Astrocyte of the hippocampus (primary cell): ENCODE measurements at regions not wholly inside any gene's neighbourhood (a gene's known extent, or its start where the extent isn't known, plus 50 kb on each side); places are given as distances from the start of the nearest gene placed in this dataset.
"Not testable (repeated sequence)": the region's sequence is repeated elsewhere in the genome, so short reads cannot be mapped to it uniquely, and the experiment has no call there.

ENCODE experiments used
- DNase-seq: peaks from one replicate; pipeline ENCODE4 v3.0.0; 2011; ENCODE audit warnings: low read depth, low spot score

DNA sequence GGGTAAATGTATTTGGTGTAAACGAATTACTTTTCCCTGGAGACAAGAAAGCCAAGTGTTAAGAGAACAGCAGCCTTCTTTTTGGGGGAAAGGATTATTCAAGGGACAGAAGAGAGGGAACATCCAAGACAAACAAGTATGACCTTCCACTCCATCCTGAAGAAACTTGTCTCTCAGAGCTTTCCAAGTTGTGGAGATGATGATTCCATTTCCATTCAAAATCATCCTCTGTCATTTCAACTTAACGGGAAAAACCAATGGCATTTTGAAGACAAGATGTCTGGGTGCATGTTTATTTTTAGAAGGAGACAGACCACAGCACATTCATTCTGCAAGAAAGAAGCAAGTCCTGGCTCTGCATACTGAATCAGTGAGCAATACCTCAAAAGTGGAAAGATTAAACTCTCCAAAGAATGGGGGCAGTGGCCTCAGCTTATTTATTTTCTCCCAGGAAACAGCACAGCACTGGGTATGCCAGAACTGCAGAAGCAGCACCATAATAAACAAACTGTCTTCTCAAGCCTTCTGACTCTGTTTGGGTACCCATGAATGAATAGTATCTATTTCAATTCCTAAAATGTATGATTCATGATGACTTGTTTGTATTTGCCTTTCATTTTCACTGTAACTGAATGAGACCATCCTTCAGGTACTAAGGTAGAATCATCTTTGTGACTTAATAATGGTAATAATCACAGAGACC, 541.0 kb downstream of the RFC3 start:
- peak; percentile 80 for DNase-seq

DNA sequence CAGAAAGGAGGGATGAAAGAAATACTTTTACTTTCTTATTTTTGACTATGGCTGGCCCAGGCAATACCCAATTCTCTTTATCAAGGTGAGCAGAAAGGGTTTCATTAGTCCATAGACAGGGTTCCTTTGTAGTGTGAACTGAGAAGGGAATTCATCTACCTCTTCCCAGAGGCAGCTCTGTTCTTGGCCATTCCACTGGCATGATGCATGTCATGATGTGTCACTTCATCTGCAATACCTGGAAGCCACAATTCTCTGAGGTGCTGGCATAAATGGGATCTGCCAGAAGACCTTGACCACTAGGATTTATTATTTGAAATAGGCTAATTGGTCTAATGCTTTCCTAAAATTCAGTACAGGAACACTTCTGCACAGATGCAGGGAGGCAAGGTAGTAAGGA, 542.8 kb downstream of the RFC3 start:
- no peak for DNase-seq

DNA sequence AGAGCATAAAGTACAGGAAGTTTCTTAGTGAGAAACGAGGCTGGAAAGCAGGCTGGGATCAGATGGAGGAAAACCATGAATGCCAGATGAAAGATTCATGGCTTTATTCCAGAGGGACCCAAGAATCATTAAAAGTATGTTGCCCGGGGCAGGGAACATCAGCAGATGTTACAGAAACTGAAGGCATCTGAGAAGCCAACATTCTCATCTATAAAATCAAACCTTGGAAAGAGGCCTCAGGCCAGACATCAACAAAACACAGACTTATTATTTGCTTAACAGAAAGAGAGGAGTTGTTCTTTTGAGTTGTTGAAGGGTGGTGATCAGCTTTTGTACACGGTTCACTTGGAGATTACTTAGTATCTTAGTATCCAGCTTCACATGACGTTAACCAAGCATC, 543.6 kb downstream of the RFC3 start:
- DNase-seq = no peak

DNA sequence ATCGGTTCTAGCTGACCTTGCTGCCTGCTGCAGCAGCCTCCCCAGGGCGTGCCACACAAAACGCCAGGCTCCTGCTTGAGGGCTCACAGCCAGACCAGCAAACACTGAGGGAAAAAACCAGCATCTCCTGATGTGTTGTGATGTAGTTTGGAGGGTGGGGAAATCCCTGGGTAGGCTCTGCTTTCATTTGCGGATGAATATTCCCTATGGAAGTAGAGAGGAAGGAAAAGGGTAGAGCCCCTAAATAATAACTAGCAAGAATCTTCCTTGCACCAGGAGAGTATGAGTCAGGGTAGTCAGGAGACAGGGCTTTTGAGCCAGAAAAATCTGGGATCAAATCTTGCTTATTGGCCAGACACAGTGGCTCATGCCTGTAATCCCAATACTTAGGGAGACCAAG, 545.3 kb downstream of the RFC3 start:
- DNase-seq = no peak

DNA sequence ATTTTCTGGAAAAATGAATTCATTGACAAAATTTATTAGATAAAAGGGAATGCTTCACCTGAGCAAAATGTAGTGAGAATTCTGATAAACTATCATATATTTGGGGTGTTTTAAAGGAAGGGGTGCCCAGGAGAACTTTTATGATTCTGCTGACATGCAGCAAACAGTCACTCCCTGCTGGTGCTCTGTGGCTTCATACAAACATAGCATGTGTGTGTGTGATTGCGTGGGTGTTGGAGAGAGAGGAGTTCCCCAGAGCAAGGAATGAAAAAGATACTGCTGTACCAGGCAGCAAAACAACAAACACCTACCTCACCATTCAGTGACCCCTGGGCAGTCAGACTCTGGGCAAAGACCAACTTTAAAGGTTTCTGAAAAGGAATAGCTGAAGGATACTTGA, 546.7 kb downstream of the RFC3 start:
- DNase-seq = no peak

DNA sequence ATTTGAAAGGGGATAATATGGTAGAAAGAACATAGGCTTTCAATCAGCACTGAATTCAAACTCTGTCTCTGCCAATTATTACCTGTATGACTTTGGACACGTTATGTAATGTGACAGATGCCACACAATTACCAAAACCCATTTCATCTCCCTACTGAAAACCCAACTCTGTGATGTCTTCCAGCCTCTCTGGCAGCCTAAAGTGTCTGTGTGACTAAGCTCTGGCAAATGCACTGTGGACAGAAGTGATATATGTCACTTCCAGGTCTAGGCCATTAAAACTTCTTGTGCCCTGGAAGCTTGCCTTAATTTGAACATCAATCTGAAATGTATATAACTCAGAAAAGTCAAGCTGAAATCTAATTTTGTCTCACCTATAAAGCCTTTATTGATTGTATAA, 552.0 kb downstream of the RFC3 start:
- no peak for DNase-seq

DNA sequence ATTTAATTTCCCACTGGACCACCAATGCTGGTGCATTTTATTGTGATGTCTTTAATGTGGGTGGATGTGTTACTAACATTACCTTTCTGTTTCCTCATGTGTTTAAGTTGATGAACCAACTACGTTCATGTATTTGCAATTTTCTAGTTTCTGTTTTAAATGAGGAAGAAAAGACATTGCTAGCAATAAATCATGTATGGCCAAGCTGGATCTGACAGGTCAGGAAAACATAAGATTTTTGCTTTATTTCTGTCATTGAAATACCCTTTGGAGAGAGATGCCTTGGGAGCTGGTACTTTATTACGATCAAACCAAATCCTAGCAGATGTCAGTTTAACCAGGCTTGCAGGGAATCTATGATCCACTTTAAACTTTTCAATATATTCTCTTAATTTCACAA, 553.2 kb downstream of the RFC3 start:
- no peak for DNase-seq

DNA sequence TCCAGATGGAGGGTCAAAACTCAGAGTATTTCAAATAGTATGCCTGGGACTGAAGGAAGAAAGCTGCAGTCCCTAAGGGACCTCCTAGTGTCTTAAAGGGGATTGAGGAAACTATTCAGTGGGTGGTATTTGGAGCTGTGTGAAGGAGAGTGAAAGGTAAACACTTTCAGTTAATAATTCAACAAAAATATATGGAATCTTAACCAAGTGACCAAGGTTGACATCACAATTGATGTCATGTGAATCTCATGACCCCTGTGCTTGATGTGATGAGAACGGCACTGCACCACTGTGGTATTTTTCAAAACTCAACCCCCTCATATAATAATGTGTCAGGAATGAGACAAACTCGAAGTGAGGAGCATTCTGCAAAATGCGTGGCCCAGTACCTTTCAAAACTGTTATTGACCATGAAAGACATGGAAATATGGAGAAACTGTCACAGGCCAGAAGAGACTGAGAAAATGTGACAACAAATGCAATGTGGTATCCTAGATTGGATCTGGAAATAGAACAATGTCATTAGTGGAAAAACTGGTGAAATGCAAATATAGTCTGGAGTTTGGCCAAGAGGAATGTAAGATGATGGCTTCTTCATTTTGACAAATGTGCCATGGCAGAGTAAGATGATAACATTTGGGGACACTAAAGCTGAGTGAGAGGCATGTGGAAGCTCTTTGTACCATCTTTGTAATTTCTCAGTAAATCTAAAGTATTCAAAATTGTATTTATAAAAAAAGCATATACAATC, 553.9 kb downstream of the RFC3 start:
- DNase-seq = no peak

DNA sequence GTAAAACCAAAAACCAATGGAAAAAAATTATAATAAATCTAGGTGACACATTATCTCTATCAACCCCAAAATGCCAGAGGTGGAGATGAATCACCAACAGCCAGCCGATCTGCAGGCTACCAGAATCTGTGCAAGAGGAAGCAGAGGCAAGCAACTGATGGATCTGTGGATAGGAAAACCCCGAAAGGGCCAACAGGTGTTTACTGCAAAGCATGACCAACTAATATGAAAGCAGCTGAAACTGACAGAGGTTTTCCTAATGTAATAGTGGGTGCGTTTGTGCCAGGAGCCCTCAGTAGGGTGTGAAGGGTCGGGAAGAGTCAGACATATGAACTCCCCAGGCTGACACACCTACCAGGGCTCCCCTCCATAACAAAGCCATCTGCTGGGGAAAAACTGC, 554.6 kb downstream of the RFC3 start:
- DNase-seq = no peak

DNA sequence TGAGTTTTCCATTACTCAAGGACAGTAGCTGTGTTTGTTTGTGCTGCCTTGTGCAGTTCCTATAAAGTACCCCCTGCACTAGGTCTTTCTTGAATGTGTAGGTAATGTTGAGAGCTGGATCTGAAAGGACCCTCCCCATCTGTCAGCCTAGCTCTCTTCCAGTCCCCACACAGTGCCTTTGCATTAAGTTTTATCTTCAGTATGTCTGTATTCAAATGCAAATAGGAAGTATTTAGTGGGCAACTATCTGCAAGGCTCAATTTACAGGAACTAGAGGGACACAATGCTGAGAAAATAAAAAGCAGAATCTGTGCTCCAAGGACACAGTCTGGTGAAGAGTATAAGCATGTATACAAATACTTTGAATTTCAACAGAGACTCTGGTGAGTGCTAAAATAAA, 558.5 kb downstream of the RFC3 start:
- DNase-seq = no peak

DNA sequence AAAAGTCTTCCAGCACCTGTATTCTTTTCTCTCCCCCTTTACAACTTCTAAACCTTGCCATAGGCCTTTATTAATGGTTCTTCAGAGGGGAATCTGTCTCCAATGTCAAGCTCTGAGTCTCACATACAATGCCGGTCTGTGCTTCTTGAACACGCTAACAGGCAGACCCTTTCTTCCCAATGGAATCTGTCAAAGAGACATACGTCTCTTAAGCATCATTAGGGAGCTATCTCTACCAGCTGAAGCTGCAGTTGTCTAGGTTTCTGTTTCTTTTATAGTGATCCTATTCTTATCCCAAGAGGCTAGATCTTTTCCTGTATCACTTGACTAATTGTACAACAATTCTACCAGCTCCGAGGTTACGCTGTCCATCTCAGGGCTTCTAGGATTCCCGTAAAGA, 560.8 kb upstream of the NBEA start:
- DNase-seq = no peak

DNA sequence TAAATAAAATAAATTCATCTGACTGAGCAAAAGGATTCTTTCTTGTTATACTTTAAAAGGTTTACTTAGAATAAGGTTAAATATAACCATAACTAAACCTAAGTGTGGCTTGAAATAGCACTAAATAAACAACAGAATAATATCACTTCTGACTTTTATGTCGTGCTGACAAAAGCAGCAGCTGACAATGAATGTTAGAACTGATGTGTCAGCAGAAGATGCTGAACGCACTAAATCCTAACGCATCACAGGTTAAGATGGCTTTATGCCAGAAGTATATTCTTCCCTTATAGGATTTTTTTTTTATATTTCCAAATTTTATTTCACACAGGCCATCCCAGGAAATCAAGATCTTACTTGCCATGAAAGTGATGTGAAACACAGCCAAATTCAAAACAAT, 558.3 kb upstream of the NBEA start:
- no peak for DNase-seq

DNA sequence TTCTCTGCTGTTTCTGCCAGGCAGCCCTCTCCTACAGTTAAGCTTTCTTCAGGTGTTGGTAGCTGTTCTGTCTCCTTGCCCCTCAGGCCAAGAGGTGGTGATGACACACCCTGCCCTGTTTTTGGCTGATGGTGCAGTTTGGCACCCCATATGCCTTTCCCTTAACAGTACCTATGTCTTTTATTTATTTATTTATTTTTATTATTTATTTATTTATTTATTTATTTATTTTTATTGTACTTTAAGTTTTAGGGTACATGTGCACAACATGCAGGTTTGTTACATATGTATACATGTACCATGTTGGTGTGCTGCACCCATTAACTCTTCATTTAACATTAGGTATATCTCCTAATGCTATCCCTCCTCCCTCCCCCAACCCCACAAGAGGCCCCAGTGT, 555.8 kb upstream of the NBEA start:
- DNase-seq = not testable (repeated sequence)

DNA sequence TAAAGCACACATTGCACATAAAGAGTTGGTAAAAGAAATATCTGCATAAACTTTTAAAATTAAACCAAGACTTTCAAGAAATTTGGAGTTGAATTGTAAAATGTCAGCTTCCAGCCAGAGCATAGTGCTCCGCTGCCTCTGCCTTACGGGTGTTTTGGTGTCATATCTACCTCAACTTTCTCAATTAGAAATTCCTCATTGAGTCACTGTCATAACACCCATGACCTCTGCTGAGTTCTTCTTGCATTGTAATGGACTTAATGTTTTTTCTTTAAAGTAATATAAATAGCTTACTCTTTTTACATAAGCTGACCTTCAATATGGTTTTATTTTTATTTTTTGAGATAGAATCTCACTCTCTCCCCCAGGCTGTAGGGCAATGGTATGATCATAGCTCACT, 551.0 kb upstream of the NBEA start:
- peak; percentile 19 for DNase-seq

DNA sequence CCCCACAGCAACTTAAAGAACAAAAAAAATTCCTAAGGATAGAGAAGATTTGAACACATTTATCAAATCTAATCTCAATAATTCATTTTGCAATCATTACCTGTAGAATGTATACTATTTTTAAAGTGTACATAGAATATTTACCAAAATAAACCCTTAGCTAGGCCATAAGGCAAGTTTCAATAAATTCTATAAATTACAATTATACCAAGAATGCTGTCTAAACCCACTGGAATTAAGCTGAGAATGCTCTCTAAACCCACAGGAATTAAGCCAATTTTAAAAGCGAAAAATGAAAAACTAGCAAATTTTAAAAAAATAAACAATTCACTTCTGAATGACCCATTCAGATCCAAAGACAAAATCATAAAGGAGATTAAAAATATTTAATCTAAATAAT, 540.4 kb upstream of the NBEA start:
- no peak for DNase-seq

DNA sequence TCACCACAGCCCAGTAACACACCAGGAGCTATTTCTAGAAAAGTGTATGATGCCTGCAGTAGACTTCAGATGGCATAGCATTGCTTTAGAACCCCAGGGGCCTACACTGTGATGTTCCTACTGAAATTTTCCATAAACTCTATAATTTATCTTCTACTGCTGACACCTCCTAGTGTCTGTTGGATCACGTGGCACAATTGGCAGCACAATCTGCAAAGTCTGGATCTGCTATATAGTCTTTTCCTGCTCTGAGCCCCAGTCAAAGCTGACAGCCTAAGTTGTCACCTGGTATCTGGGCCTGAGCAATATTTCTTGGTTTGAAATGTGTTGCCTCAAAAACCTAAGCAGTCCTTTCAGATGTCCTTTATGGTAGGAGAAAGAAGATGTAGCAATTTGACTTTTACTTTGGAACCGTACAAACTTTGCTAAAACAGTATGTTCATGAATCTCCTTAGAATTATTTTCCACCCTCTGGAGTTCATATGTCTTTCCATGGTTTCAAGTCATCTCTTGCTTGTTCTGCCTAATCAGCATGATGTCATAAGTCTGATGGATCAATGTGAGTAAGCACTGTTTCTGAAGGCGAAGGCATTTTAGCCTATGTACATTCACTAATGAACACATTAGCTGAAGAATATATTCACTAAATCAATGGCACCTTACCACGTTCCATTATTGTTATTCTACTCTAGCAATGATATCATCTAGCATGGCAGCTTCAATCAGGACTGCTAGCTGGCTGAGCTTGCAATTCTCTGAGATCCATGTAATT, 536.5 kb upstream of the NBEA start:
- DNase-seq = no peak

DNA sequence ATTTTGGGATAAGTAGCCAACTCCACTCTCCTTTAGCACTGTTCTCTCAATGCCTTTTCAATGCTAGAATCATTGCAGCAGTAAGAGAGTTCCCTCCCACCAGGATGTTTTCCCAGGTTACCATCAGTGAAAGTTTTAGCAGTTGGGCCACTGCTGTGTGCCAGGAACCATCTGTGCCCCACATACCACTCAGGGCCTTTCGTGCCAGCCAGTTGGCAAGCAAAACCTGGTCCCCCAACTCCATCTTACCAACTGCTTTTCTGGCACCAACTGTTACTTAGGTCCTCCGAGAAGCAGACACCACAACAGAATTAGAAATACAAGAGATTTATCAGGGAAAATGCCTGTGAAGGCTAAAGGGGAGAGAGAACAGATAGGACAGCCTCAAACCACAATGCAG, 533.4 kb upstream of the NBEA start:
- DNase-seq = no peak

DNA sequence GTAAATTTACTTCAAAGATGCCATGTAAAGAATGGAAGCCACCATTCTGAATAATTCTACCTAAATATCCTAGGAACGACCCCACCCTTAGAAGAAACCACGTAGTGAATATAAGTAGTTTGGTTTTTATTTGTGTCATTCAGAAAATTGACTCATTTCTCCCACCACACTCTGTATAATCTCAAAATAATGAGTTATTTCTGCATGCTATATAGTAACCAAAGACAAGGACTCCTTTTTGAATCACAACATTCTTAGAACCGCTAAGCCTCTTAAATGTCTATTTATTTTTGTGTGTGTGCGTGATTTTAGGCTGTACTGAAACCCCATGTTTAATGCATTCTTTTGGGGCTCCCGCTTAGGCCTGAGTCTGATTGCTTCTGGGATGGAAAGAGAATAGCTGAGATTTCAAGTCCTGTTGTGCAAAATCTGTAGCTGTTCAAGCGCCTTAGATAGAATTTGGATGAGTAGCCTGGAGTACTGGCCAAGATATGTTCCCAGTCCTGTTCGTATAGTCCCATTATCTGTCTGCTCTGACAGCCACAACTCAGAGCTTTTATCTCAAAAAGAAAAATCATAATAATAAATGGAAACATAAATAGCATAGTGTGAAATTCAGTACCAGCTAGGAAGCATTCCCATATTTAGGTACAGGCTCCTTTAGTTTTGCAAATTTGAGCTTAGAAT, 532.4 kb upstream of the NBEA start:
- DNase-seq = no peak

DNA sequence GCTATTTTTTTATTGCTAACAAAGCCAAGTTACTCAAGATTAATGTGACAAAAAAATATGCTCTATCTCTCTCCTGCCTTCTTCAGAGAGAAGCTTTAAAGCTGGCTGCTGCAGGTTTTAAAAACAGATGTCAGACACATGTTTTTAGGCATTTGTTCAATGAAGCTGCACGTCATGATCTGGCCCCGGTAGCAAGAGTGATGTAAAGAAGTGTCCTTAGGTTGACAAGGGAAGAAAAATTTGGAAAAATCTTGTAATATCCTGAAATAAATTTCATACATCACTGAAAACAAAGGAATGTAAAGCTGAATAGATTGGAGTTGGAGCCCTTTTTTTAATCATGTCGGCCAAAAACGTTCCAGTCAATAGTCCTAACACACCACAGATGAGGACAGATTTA, 531.4 kb upstream of the NBEA start:
- DNase-seq = no peak

DNA sequence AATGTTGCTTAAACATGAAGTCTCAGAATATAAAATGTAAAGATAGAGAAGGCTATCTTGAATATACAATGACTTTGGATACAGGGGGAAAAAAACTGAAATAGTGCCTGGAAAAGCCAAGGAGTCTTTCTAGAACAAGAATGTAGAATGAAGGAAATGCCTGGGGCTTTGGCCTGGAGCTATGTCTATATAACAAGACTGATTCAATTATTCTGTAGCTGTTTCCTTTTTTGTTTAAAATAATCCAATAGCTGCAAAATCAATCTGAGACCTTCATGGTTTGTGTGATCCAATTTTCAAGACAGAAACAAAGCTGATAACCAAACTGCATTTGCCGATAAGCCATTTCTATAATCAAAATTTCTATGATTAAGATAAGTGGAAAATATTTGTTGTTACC, 530.9 kb upstream of the NBEA start:
- no peak for DNase-seq

DNA sequence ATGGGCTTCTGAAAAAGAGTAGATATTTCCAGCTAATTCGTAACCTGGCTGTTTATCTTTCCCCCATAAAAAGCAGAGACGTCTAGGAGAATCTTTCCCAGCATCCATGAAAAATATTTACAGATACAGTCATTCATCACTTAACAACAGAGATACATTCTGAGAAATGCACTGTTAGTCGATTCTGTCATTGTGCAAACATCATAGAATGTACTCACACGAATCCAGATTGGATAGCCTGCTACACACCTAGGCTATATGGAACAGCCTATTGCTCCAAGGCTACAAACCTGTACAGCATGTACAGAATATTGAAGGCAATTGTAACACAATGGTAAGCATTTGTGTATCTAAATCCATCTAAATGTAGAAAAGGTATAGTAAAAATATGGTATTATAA, 530.2 kb upstream of the NBEA start:
- DNase-seq = no peak

DNA sequence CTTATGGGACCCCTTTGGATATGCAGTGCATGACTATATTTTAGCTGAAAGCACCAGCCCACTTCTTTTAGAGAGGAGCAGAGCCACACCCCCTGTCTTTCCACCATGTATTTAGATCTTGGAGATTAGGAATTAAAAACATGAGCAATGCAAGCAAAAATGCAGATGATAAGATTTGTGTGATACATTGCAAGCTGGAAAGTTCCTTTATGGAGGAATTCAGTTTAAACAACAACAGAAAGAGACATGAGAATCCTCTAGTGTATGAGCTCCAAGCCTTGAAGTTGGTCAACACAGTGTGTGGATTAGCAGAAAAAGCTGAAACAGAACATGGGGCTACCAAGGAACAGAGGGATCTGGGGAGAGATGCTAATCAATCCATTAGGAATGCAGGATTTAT, 529.8 kb upstream of the NBEA start:
- no peak for DNase-seq
